Naive thymus-derived CD8-positive, alpha-beta T cell (primary cell): ENCODE measurements at regions not wholly inside any gene's neighbourhood (a gene's known extent, or its start where the extent isn't known, plus 50 kb on each side); places are given as distances from the start of the nearest gene placed in this dataset.
"Not testable (repeated sequence)": the region's sequence is repeated elsewhere in the genome, so short reads cannot be mapped to it uniquely, and the experiment has no call there.

Source experiments
- ATAC-seq, 2 donors: fragments of 150-1000 bp; cut with Tn5 transposase in 1 of 2; sonication (Bioruptor Pico), chemical (Tn5 transposase) in 1 of 2; 1 replicate in 1 of 2; 2 replicates in 1 of 2; pipeline ENCODE4 v1.10.0; 2021; ENCODE audit warnings: mild to moderate bottlenecking in 2 of 2, moderate library complexity in 2 of 2
- POLR2A ChIA-PET: fragments of 350-600 bp; sonication (Branson Sonifier 250); formaldehyde crosslinking; loops from one replicate; lab custom pipeline; 2021; ENCODE audit warnings: antibody characterized with exemption; lab: Charles Lee
- DNase-seq, 10 donors: peaks; one replicate each; pipeline versions ENCODE4 v3.0.0 to v3.0.0-alpha.2; 2020 to 2022
- H3K27ac Mint-ChIP-seq, 10 donors: one replicate each; pipeline ENCODE4 v1.8.0; 2020 to 2022; ENCODE audit warnings: mild to moderate bottlenecking in 10 of 10, mixed read lengths in 10 of 10, moderate library complexity in 4 of 10, inconsistent platforms in 1 of 10
- H3K27me3 Mint-ChIP-seq, 5 donors: one replicate each; pipeline ENCODE4 v1.8.0; 2021 to 2022; ENCODE audit warnings: mixed read lengths in 5 of 5
- H3K36me3 Mint-ChIP-seq, 3 donors: one replicate each; pipeline ENCODE4 v1.8.0; 2020 to 2022; ENCODE audit warnings: mixed read lengths in 3 of 3, mild to moderate bottlenecking in 2 of 3, inconsistent platforms in 1 of 3
- H3K4me1 Mint-ChIP-seq, 4 donors: one replicate each; pipeline ENCODE4 v1.8.0; 2021 to 2022; ENCODE audit warnings: mixed read lengths in 4 of 4
- H3K4me3 Mint-ChIP-seq, 10 donors: one replicate each; pipeline ENCODE4 v1.8.0; 2020 to 2022; ENCODE audit warnings: mild to moderate bottlenecking in 10 of 10, mixed read lengths in 10 of 10, moderate library complexity in 6 of 10, inconsistent platforms in 1 of 10
- H3K9me3 Mint-ChIP-seq, 9 donors: one replicate each; pipeline ENCODE4 v1.8.0; 2020 to 2022; ENCODE audit warnings: mixed read lengths in 9 of 9, mild to moderate bottlenecking in 3 of 9, inconsistent platforms in 1 of 9, moderate library complexity in 1 of 9

GRCh38 chr5:87735923-87736322 lies 323.2 kb upstream of the CCNH start:
- Mint-ChIP-seq H3K27ac (no peak overlapping the region), H3K4me1 (no peaks in the 10 kb centered on the region), H3K9me3 (no peaks in the 10 kb centered on the region), H3K4me3 (no peak overlapping the region), H3K36me3 (no peaks in the 10 kb centered on the region), H3K27me3 (peaks cover 0 to 3% (median 1%) of the 10 kb centered on the region in 5 donors)
- DNase-seq (no peak), ATAC-seq (no peak)
- POLR2A ChIA-PET = no interaction called here

DNA sequence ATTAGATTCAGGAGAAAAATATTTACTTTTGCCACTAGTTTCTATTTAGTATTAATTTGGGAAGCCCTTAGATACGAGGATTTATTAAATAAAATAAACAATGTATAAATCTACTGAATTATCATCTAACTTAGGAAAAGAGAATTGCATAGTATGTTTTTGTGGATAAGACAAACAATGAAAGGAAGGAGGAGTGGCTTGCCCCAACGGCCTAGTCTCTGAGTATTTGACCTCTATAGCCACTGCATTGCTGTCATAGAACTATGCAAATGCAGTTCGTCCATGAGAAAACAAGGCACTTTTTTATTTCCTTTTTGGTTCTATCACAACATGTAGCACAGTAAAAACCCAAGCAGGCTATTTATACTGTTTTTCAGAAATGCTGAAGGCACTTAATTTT lies 321.2 kb upstream of the CCNH start:
- DNase-seq (no peak), ATAC-seq (no peak)
- Mint-ChIP-seq H3K27me3 (peaks cover 0 to 10% (median 3%) of the 10 kb centered on the region in 5 donors), H3K9me3 (no peaks in the 10 kb centered on the region), H3K4me1 (no peaks in the 10 kb centered on the region), H3K36me3 (no peaks in the 10 kb centered on the region), H3K27ac (no peak overlapping the region), H3K4me3 (no peak overlapping the region)
- POLR2A ChIA-PET = no interaction called here

DNA sequence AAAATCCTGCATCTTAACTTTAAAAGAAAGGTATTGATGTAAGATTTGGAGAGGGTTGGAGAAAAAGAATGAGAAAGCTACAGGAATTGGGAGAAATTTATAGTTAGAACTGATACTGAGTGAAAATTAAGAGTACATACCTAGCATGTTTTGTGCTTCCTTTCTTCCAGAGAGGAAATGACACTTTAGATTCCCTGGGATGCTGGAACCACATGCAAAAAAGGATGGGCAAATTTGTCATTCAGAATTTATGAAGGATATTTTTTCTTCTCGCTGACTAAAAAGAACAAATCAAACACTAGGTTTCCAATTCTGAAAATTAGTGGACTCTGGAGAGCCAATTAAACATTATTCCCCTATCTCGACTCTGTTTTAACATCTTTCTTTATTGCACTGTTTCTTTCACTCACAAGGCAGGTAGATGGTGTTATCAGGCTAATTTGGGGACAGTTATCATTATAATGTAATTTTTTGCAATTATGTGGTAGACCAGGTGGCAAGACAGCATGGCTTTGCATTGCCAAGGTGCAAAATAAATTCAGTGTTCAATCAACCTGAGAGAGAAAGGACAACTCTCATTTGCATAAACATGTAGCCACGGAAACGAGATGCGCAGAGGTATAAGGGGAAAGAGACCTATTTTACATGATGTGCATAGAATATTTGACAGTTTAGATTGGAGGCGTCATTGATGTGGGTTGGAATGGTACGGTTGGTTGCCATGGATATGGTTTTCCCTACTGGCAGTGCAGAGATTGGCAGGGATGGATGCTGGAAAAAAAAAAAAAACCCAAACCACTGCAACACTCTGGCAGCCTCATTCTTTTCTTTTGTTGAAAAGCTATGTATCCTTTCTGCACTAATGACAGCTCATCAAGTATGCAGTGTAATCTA lies 320.4 kb upstream of the CCNH start:
- Mint-ChIP-seq H3K4me3 (no peak overlapping the region), H3K27me3 (peaks cover 0 to 10% (median 4%) of the 10 kb centered on the region in 5 donors), H3K36me3 (no peaks in the 10 kb centered on the region), H3K27ac (no peak overlapping the region), H3K4me1 (no peaks in the 10 kb centered on the region), H3K9me3 (no peaks in the 10 kb centered on the region)
- POLR2A ChIA-PET = no interaction called here
- ATAC-seq (no peak), DNase-seq (no peak)

DNA sequence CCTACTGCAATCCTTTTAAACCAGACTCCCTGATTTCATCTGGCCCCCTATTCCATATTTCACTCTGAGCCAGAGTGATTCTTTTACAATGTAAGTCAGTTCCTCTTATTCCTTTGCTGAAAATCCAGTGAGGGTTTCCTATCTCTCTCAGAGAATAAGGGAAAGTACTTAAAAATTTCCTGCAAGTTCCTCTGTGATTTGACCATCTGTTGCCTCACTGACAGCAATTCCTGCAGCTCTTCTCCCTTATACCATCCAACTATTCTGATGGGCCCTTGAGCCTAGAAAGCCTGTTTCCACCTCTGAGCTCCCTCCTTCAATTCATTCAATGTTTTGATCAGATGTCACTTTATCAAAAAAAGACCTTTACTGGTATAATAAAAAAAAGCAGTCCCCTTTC lies 317.1 kb upstream of the CCNH start:
- no peak overlapping the region for H3K4me3 Mint-ChIP-seq
- POLR2A ChIA-PET = no interaction called here
- DNase-seq (no peak), ATAC-seq (no peak)
- peaks cover 0 to 7% (median 4%) of the 10 kb centered on the region in 5 donors for H3K27me3 Mint-ChIP-seq
- no peaks in the 10 kb centered on the region for H3K9me3 Mint-ChIP-seq
- H3K4me1 Mint-ChIP-seq = no peaks in the 10 kb centered on the region
- H3K36me3 Mint-ChIP-seq = no peaks in the 10 kb centered on the region
- no peak overlapping the region for H3K27ac Mint-ChIP-seq

GRCh38 chr5:87722286-87722685 lies 309.6 kb upstream of the CCNH start:
- Mint-ChIP-seq H3K27me3 (peaks cover 0 to 12% (median 0%) of the 10 kb centered on the region in 5 donors), H3K4me3 (no peak overlapping the region), H3K4me1 (no peaks in the 10 kb centered on the region), H3K9me3 (peaks cover 0 to 14% (median 1%) of the 10 kb centered on the region in 9 donors), H3K36me3 (no peaks in the 10 kb centered on the region), H3K27ac (no peak overlapping the region)
- ATAC-seq (no peak), DNase-seq (no peak)
- POLR2A ChIA-PET = no interaction called here

GRCh38 chr5:87718224-87718925 lies 305.6 kb upstream of the CCNH start:
- H3K36me3 Mint-ChIP-seq, H3K27ac Mint-ChIP-seq, POLR2A ChIA-PET, DNase-seq, H3K4me1 Mint-ChIP-seq, H3K4me3 Mint-ChIP-seq, ATAC-seq: not testable (repeated sequence)
- H3K27me3 Mint-ChIP-seq = peaks cover 0 to 13% (median 3%) of the 10 kb centered on the region in 5 donors
- H3K9me3 Mint-ChIP-seq = peaks cover 0 to 14% (median 1%) of the 10 kb centered on the region in 9 donors

GRCh38 chr5:87717761-87718160 lies 305.0 kb upstream of the CCNH start:
- H3K4me1 Mint-ChIP-seq = no peaks in the 10 kb centered on the region
- DNase-seq = no peak
- no peak overlapping the region for H3K4me3 Mint-ChIP-seq
- peaks cover 0 to 14% (median 1%) of the 10 kb centered on the region in 9 donors for H3K9me3 Mint-ChIP-seq
- POLR2A ChIA-PET = no interaction called here
- peaks cover 0 to 14% (median 4%) of the 10 kb centered on the region in 5 donors for H3K27me3 Mint-ChIP-seq
- H3K27ac Mint-ChIP-seq = no peak overlapping the region
- no peak for ATAC-seq
- no peaks in the 10 kb centered on the region for H3K36me3 Mint-ChIP-seq

DNA sequence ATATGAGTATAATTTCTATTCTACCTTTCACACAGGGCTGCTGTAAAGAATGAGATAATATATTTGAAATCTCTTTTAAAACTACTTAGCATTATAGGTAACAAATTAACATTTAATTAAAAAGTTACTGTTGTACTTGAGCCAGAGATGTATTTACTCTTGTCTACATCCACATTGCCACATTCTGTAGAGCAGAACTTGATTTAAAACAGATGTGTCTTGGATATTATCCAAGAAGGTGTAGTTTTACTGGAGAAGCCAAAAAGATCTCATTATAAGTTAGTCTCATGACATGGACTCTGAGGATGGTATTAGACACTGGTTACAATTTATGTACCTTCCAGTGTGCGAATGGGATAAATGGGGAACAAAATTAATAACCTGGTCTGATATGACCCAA lies 293.1 kb upstream of the CCNH start:
- Mint-ChIP-seq H3K4me3 (no peak overlapping the region), H3K27me3 (peaks cover 0 to 3% (median 0%) of the 10 kb centered on the region in 5 donors), H3K9me3 (peaks cover 0 to 8% (median 3%) of the 10 kb centered on the region in 9 donors), H3K4me1 (no peaks in the 10 kb centered on the region), H3K36me3 (no peaks in the 10 kb centered on the region), H3K27ac (no peak overlapping the region)
- ATAC-seq (no peak), DNase-seq (no peak)
- POLR2A ChIA-PET = no interaction called here

DNA sequence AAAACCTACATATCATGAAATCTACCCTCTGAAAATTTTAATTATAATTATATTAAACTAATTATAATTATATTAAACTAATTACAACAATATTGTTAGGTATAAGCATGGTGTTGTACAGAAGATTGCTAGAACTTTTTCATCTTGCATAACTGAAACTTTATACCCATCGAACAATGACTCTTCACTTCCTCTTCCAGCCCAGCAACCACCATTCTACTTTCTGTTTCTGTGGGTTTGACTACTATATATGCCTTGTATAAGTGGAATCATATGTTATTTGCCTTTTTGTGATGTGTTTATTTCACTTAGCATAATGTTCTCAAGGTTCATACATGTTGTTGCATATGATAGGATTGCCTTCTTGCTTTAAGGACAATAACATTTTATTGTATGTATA lies 274.2 kb upstream of the CCNH start:
- ATAC-seq = no peak
- Mint-ChIP-seq H3K36me3 (peaks cover 0 to 5% (median 1%) of the 10 kb centered on the region in 3 donors), H3K4me3 (no peak overlapping the region), H3K27me3 (peaks cover 0 to 8% (median 2%) of the 10 kb centered on the region in 5 donors), H3K4me1 (no peaks in the 10 kb centered on the region), H3K27ac (no peak overlapping the region), H3K9me3 (peaks cover 3 to 21% (median 9%) of the 10 kb centered on the region in 9 donors)
- POLR2A ChIA-PET = no interaction called here
- DNase-seq = no peak

DNA sequence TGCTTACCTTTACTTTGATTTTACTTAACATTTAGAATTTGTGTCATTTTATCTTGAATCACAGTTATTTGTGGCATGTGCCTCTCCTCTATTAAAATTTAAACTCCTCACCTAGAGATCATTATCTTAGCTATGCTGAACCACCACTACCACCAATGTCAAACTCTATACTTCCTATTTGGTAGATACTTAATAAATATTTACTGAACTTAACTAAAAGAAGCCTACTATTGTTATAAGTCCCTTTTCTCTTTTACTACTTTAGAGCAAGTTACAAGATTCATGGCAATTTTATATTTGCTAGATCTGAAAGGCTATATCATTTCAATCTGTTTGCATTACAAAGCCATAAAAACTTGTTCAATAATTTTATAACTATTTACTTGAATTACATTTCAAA lies 273.3 kb upstream of the CCNH start:
- DNase-seq (no peak), ATAC-seq (no peak)
- Mint-ChIP-seq H3K4me1 (no peaks in the 10 kb centered on the region), H3K4me3 (no peak overlapping the region), H3K27ac (no peak overlapping the region), H3K36me3 (peaks cover 0 to 5% (median 1%) of the 10 kb centered on the region in 3 donors), H3K9me3 (peaks cover 3 to 21% (median 9%) of the 10 kb centered on the region in 9 donors), H3K27me3 (peaks cover 0 to 8% (median 2%) of the 10 kb centered on the region in 5 donors)
- POLR2A ChIA-PET = no interaction called here

GRCh38 chr5:87674235-87674634 lies 261.5 kb upstream of the CCNH start:
- Mint-ChIP-seq H3K4me3 (no peak overlapping the region), H3K27ac (no peak overlapping the region), H3K9me3 (peaks cover 0 to 2% (median 0%) of the 10 kb centered on the region in 9 donors), H3K27me3 (peaks cover 0 to 2% (median 0%) of the 10 kb centered on the region in 5 donors), H3K4me1 (no peaks in the 10 kb centered on the region), H3K36me3 (no peaks in the 10 kb centered on the region)
- DNase-seq (no peak), ATAC-seq (no peak)
- POLR2A ChIA-PET = no interaction called here

DNA sequence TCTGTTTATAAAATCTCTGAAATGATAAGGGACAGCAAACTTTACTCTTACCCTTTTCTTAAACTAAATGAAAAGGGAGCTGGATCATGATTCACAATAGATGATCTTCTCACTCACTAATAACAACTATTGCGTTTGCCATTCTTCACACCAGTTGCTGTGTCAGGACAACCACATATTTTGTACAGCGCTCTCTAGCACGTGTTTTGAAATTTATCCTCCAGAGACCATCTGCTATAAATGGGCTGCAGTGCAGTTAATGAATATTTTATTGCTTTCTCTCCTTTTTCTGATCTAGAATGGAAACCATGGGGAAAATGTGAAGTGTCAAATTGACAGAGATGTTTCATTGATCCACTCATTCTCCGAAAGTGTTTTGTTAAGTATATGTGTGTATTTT lies 258.4 kb upstream of the CCNH start:
- no peak overlapping the region for H3K27ac Mint-ChIP-seq
- DNase-seq = no peak
- peaks cover 0 to 2% (median 0%) of the 10 kb centered on the region in 5 donors for H3K27me3 Mint-ChIP-seq
- no peak for ATAC-seq
- H3K36me3 Mint-ChIP-seq = no peaks in the 10 kb centered on the region
- no peaks in the 10 kb centered on the region for H3K4me1 Mint-ChIP-seq
- H3K9me3 Mint-ChIP-seq = peaks cover 0 to 2% (median 0%) of the 10 kb centered on the region in 9 donors
- no peak overlapping the region for H3K4me3 Mint-ChIP-seq
- POLR2A ChIA-PET = no interaction called here

- DNase-seq (no peak), ATAC-seq (no peak)
- no peaks in the 10 kb centered on the region for H3K9me3 Mint-ChIP-seq
- H3K27me3 Mint-ChIP-seq = no peaks in the 10 kb centered on the region
- no peaks in the 10 kb centered on the region for H3K4me1 Mint-ChIP-seq
- H3K36me3 Mint-ChIP-seq = no peaks in the 10 kb centered on the region
- POLR2A ChIA-PET = no interaction called here
- no peak overlapping the region for H3K27ac Mint-ChIP-seq
- no peak overlapping the region for H3K4me3 Mint-ChIP-seq
Measured at GRCh38 chr5:87665166-87665565, 252.4 kb upstream of the CCNH start.
